ENCODE measurements at regions not wholly inside any gene's neighbourhood (a gene's known extent, or its start where the extent isn't known, plus 50 kb on each side); places are given as distances from the start of the nearest gene placed in this dataset.

DNA sequence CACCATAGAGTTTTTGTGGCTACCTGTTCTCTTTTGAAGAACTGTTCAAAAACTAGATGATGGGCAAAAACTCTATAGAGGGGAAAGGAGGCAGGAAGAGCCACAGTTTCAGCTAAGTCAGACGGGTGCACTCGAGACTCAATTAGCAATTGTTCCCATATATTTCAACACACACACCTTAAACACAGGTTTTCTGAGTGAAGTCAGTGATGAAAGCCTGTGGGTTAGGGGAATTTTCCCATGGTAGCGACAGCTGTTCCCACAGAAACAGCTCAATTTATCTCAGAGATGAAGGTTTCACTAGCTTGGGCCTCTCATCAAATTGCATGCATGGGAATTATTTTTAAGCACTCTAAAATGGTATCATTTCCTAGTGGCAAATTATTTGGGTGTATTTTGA lies 143.4 kb downstream of the ZIC5 start:
- in situ Hi-C loops (cut with HindIII; ENCODE audit: low sequenced_read_pairs) = no loop called here

DNA sequence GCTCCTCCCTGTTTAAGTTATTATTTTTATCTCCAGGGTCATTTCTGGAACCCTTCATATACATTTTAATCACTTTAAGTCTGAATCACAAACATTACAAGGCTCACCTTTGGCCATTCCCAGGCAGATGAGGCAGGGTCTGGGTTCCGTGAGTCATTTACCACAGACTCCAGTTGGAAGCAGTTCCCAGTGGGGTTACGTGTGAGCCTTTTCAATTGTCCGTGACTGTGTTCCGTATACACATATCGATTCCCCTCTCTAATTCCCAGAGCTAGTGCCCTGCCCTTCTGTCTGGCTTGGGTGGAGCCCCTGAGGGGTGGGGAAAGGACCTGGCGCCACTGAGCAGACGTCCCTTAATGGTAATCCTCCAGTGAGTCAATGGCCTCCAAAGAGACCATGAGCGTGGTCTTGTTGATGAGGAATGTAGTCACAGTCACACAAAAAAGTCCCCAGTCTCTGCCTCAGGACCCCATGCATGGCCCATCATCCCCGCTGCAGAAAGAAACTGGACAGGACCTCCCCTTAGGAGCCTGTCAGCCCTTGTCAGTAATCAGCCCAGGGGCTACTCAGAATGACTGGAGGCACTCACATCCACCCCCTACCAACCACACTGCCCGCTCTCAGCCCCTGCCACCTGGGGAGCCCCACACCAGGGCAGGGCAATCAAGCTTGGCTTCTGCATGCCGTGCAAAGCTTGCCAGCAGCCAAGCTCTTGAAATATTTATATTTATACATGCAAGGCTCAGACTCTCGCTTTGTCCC lies 144.4 kb downstream of the ZIC5 start:
- in situ Hi-C loops (cut with HindIII; ENCODE audit: low sequenced_read_pairs) = no loop called here

DNA sequence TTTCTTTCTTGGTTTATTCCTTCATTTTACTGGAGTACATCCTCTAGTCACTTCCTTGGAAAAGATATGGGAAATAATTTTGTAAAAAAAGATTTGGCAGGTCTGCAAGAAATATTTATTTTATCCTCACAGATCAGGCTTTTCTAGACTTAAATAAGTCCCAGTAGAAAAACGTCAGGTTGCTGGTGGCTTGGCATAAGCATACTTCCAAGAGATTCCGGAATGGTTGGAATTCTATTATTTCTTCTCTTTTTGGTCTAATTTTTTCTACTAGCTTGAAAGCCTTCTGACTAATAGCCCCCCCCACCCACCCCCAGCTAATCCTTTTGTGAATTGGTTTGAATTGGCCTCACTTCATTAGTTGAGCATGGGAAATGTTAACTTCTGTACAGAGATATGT lies 147.6 kb downstream of the ZIC5 start:
- in situ Hi-C loops (cut with HindIII; ENCODE audit: low sequenced_read_pairs) = no loop called here

DNA sequence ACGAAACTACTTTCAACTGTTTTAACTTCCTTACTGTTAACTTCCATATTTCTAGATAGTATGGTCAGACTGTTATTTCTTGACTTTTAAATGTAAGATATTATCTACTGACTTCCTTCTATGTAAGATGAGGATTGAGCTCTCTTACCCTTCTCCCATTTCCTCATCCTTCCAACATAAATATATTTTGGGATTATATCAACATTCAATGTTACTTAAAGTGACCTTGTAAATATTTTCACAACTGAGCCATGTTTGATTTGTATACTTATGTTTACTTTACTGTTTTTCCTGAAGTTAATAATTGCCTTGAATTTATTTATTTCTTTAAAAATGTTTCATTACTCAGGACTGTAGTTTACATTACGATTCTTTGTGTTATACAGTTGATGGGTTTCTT lies 148.7 kb downstream of the ZIC5 start:
- in situ Hi-C loops (cut with HindIII; ENCODE audit: low sequenced_read_pairs) = no loop called here

DNA sequence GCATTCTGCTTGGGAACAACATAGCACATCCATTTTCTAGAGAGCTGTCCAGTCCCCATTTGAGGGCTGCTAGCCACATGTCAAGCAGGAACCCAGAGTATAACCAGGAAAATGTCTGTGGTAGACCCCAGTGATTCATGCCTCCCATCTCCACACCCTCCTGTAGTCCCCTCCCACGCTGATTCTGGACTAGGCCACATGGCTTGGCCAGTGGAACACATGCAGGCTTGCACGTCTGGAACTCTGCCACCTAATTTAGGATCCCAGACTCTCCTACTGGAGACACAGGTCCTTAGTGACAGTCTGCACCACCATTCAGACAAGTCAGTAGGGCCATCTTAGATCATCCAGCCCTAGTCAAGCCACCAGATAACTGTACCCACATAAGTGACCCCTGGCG lies 149.8 kb downstream of the ZIC5 start:
- in situ Hi-C loops (cut with HindIII; ENCODE audit: low sequenced_read_pairs) = no loop called here

DNA sequence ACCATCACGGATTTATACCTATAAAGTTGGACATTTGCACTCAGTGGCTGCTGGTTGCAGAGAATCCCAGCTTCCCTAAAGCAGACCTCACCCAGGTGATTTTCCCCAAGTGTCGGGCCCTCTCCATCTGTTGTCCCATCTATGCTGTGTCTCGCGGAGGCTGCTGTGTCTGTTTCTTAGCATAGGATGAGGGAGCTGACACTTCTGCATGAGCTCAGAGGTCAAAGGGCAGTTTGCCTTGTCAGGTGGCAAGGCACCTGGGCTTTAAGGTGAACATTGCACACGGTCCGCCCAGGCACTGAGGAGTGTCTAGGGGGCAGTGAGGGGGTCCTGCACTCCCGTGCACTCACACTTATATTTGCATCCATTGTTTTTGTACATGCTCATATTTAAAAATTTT lies 151.6 kb downstream of the ZIC5 start:
- in situ Hi-C loops (cut with HindIII; ENCODE audit: low sequenced_read_pairs) = loop anchor here (5.0 kb wide), 1 partner anchor 113 kb away; no protein-coding TSS in a partner anchor

DNA sequence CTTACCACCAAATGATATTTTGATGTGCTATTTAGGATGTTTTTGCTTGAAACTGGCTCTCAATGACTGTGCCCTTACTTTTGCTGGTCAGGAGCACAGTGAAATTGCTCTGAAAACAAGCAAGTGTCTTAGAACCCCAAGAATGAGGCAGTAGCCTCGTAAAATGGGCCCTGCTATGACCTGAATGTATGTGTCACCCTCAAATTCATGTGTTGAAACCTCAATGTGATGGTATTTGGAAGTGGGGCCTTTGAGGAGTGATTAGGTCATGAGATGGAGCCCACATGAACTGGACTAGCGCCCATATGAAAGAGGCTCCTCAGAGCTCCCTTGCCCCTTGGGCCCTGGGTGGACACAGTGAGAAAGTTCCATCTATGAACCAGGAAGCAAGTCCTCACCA lies 155.2 kb downstream of the ZIC5 start:
- in situ Hi-C loops (cut with HindIII; ENCODE audit: low sequenced_read_pairs) = loop anchor here (5.0 kb wide), 1 partner anchor 109 kb away; no protein-coding TSS in a partner anchor

DNA sequence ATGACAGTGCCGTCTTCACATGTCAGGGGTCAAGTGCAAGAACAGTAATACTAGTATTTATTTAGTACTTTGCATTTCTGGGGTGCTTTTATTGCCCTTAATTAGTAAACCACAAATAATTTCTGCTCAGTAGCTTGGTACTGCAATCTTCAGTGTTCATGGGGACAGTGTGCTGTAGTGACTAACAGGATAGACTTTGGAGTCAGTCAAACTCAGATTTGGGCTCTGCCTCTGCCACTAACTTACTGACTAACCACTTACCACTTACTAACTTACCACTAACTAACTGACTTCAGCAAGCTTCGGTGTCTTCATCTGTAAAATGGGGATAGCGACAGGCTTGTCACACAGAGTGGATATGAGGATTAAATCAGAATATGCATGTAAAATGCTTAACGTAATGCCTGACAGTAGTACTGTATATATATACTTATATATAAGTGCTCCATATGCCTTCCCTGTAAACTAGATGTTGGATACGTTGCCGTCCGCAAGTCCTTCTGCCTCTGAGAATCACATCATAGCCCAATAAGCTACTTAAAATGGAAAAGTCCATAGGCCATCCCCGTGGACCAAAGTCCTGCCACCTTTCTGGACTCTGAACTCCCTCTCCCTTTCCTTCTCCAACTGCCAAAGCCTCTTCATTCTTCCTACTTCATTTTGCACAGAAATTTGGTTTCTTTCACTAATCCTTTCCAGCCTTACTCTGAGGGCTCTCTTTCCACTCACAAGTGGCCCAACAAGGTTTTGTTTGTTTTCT lies 158.1 kb downstream of the ZIC5 start:
- in situ Hi-C loops (cut with HindIII; ENCODE audit: low sequenced_read_pairs) = loop anchor here (5.0 kb wide), 1 partner anchor 56 kb away; no protein-coding TSS in a partner anchor

DNA sequence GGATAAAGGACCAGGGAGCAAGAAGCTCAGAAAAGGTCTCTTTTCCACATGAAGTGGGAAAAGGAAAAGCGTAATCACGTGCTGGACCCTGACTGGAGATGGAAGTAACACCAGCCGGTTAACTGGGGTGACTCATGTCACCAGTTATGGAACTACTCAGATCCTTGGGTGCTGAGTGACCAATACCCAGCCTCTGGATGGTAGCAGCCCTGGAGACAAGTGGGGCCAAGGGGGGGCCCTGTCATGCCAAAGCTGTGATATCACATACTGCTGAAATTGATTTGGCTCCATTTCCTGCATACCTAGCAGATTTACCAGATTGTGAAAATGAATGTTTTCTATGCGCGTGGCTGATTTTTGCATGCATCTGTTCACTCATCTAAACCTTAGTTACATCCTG lies 158.9 kb downstream of the ZIC5 start:
- in situ Hi-C loops (cut with HindIII; ENCODE audit: low sequenced_read_pairs) = loop anchor here (5.0 kb wide), 1 partner anchor 55 kb away; no protein-coding TSS in a partner anchor

DNA sequence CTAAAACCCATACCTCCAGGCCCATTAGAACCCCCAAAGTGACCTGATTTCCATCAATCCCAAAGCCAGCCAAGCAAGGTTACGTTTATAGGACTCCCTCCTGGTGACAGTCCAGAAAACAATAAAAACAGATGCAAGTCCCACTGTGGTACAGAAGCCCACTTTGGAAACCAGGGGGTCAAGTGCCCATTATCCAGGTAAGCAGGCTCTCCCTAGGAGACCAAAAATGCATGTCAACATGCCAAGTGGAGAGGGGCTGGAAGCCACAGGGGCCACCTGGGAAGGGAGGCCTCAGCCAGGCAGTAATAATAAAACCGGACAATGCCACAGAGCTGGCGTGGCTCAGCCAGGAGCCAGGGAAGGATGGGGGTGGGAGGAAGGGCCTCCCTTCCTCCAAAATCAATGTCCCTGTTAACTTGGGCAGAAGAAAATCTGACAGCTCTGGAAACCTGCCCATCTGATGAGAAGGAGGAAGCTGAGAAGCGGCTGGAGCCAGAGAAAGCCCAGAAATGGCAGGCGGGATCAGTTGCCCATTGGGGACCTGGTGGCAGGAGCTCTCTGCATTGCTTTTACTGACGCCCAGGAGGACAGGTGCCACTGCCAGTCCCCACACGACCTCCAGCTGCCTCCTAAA lies 160.4 kb downstream of the ZIC5 start:
- in situ Hi-C loops (cut with HindIII; ENCODE audit: low sequenced_read_pairs) = loop anchor here (5.0 kb wide), 1 partner anchor 54 kb away; no protein-coding TSS in a partner anchor

DNA sequence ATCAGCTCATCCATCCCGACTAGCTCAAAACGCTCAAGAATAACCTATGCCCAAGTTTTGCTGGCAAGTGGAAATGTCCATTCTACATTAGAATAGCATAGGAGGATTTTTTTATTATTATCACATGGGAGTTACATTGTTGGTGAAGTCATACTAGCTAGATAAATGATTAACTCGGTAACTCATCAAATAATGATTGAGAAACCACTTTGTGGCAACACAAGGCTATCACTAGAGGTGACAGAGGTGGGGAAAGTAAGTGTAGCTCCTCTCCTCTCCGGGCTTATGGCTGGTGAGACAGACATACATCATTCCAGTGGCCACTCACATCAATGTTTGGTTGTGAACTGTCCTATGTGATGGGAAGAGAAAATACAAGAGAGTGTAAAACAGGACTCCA lies 161.6 kb downstream of the ZIC5 start:
- in situ Hi-C loops (cut with HindIII; ENCODE audit: low sequenced_read_pairs) = loop anchor here (5.0 kb wide), 1 partner anchor 53 kb away; no protein-coding TSS in a partner anchor

DNA sequence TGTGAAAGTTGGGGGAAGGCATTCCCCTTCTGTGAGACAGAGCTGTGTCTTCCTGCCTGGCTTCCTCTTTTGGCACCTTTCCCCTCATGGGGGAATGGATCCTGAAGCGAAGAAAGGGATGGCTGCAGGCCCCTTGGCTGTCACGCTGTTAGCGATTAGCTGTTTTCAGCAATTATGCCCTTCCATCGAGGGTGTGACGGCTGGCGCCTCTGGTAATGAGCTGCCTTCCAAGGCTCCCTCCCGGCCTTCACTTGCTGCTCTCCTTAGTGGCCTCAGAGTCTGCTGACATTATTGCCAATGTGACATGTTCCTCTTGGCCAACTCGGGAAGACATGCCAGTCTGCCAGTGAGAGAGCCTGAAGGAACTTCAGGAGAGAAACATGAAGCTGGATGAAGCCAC lies 162.1 kb downstream of the ZIC5 start:
- in situ Hi-C loops (cut with HindIII; ENCODE audit: low sequenced_read_pairs) = no loop called here

DNA sequence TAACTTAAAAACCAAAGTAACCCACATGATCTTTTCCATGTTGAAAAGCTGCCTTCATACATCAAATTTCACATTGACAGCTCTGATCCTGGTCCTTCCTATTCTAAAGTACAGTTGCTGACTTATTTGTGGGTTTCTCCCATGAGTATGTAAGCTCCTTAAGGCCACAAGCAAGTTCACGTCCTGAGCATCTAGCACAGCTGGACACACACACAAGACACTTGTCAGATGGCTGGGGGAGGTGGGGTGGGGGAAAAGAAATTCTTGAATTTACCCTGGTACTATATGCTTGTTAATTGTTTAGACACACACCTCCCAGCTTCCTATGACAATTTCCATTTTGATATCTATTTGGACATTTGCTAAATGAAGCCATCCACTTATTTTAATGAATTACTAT lies 162.8 kb downstream of the ZIC5 start:
- in situ Hi-C loops (cut with HindIII; ENCODE audit: low sequenced_read_pairs) = no loop called here

DNA sequence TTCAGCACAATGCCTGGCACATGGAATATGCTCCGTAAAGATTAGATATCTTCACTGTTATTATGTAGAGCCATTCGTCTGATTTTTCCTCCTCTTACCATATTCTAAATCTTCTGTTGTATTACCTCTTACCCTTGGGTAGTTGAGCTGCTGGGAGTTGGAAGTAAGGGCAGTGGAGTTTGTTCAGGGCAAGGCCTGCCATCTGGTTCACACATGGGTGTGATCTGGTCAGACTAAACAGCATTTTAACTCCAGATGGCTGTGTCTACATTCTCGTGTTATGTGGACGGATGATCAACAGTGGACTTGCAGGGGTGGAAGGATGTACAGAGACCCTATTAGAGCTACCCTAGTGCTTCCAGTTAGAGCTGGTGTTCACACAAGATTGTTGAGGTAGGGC lies 164.9 kb downstream of the ZIC5 start:
- in situ Hi-C loops (cut with HindIII; ENCODE audit: low sequenced_read_pairs) = no loop called here

DNA sequence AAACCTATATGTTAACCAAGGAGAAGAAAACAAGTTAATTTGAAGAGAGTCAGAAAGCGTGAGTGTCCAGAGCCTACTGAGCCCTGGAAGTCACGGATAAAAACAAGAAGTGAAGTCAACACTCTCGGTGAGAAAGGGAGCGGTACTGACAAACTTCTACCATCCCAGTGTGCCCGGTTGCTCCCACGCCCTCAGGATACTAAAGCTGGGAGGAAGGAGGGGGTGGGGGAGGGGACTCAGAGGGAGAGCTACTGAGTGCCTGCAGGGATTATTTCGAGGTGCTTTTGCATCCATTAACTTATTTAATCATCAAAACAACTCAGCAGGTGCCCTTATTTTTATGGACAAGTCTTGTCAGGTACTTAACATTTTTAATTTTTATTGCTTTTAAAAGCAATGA lies 166.2 kb downstream of the ZIC5 start:
- in situ Hi-C loops (cut with HindIII; ENCODE audit: low sequenced_read_pairs) = no loop called here

DNA sequence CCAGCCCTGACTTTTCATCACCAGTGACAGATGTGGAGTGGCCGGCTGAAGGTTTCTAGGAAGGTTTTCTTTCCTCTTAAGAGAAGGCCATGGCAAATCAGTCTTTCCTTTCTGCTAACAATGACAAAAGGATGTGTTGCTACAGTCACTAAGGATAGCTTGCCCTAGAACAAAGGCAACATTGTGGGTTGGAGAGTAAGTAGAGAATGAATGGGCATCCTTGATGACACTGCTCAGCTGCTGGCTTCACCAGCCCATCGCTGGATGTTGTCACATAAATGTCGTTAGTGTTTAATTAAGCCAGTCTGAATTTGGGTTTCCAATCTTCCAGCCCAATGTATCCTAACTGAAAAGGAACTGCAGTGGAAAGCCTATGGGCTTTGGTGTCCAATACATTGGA lies 168.4 kb downstream of the ZIC5 start:
- in situ Hi-C loops (cut with HindIII; ENCODE audit: low sequenced_read_pairs) = no loop called here

DNA sequence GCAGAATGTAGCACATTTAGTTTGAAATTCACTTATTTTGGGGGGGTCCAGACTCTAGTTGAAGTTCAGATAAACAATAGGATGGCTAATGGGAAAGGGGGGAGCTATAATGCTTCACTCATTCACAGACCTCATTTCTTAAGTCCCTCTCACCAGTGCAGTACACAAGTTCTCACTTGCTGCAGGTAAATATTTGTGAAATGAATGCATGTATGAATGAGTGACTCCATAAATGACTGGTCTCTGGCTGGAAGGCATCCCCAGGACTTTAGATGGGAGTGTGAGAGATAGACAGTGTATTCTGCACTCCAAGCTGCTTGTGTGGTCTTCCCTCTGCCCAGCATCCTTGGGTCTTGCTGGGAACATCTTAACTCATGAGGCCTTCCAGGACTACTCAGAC lies 169.2 kb downstream of the ZIC5 start:
- in situ Hi-C loops (cut with HindIII; ENCODE audit: low sequenced_read_pairs) = no loop called here

DNA sequence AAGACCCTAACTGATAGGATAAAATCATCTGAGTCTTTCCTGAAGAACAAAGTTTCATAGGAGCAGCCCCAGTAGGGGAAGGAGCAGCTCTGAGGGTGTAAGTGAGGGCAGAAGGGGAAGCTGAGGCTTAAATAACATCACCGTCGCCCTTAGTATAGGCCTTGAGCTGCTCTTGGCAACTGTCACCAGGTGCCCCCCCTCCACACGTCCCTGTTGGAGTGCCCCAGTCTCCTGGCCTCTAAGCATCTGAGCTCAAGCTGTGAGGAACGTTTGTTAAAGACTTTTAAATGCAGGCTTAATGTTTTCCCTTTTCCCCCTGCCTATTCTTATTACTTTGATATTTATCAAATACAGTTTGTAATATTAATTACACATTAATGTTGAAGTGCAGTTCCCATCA lies 170.6 kb downstream of the ZIC5 start:
- in situ Hi-C loops (cut with HindIII; ENCODE audit: low sequenced_read_pairs) = no loop called here

DNA sequence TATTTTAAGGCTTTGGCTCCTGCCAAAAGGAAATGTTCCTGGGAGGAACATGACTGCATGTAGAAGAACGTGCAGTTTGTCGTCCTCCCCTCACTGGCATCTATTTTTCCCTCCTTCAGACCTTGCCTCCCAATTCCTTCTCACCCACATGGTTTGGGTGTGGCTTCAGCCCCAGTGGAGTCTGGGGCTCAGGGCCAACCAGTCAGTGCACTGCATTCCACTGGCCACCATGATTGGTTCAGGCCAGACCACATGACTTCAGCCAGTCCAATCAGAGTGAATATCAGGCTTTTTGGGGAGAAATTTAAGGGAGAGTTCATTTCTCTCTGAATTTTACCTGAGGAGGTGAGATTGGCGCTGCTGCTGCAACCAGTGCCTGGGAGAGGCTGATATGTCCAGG lies 171.6 kb downstream of the ZIC5 start:
- in situ Hi-C loops (cut with HindIII; ENCODE audit: low sequenced_read_pairs) = no loop called here

DNA sequence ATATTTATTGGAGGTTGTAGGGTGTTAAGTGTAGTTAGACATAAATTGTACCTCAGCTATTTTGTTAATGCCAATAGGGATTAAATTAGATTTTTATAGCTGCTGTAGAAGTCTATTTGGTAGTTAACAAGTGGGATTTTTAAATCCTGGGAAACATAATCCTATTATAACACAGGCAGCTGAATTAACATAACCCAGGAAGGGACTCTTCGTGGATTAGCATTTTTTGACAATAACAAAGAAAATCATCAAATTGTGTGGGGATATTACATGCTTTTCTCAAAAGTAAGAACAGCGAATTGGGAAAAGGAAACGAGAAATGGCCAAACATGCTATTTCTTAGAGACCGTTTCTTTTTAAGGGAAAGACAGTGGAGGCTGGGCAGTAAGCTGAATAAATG lies 172.8 kb downstream of the ZIC5 start:
- in situ Hi-C loops (cut with HindIII; ENCODE audit: low sequenced_read_pairs) = no loop called here

DNA sequence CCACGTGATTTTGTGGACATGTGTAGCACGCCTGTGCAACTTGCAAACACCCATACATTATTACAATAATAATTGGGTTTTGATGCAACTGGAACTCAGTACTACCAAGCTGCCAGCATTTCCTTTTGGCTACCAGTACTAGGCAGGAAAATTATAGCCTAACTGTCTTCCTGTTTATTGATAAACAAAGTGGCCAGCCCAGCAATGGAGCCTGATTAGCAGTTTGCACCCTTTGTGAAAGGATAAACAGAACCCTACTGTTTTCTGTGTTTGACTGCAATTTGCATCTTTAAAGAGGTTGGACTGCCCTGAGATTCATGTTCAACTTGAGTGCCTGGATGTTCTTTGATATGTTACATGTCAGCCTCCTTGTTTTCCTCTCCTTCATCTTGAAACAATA lies 173.9 kb downstream of the ZIC5 start:
- in situ Hi-C loops (cut with HindIII; ENCODE audit: low sequenced_read_pairs) = no loop called here
